Ishikawa (cell line): ENCODE measurements at regions not wholly inside any gene's neighbourhood (a gene's known extent, or its start where the extent isn't known, plus 50 kb on each side); places are given as distances from the start of the nearest gene placed in this dataset.

Experiments
- CEBPB ChIP-seq: IDR thresholded peaks from 2 replicates; pipeline ENCODE4 v1.6.1; 2012
- CREB1 ChIP-seq: IDR thresholded peaks from 2 replicates; pipeline ENCODE4 v1.6.1; 2012; ENCODE audit warnings: low read depth
- EGR1 ChIP-seq: IDR thresholded peaks from 2 replicates; pipeline ENCODE4 v1.6.1; 2012
- EP300 ChIP-seq: IDR thresholded peaks from 2 replicates; pipeline ENCODE4 v1.6.1; 2012; ENCODE audit warnings: borderline replicate concordance
- FOXM1 ChIP-seq: IDR thresholded peaks from 2 replicates; pipeline ENCODE4 v1.6.1; 2012; ENCODE audit warnings: low read depth, borderline replicate concordance
- NFIC ChIP-seq: IDR thresholded peaks from 2 replicates; pipeline ENCODE4 v1.6.1; 2012
- RAD21 ChIP-seq: IDR thresholded peaks from 2 replicates; pipeline ENCODE4 v1.6.1; 2012; ENCODE audit warnings: low read depth
- TAF1 ChIP-seq: IDR thresholded peaks from 2 replicates; pipeline ENCODE4 v1.6.1; 2012; ENCODE audit warnings: low read depth, mild to moderate bottlenecking
- TCF12 ChIP-seq: IDR thresholded peaks from 2 replicates; pipeline ENCODE4 v1.6.1; 2012; ENCODE audit warnings: low read depth
- YY1 ChIP-seq: IDR thresholded peaks from 2 replicates; pipeline ENCODE4 v1.6.1; 2012; ENCODE audit warnings: low read depth
- TF ChIP-seq, protein P1 (sequence below): IDR thresholded peaks from 2 replicates; pipeline ENCODE4 v1.6.1; 2012
- TF ChIP-seq, protein P2 (sequence below): IDR thresholded peaks from 2 replicates; pipeline ENCODE4 v1.6.1; 2012
- TF ChIP-seq, protein P3 (sequence below): IDR thresholded peaks from 2 replicates; pipeline ENCODE4 v1.6.1; 2012; ENCODE audit warnings: low read depth, mild to moderate bottlenecking

DNA sequence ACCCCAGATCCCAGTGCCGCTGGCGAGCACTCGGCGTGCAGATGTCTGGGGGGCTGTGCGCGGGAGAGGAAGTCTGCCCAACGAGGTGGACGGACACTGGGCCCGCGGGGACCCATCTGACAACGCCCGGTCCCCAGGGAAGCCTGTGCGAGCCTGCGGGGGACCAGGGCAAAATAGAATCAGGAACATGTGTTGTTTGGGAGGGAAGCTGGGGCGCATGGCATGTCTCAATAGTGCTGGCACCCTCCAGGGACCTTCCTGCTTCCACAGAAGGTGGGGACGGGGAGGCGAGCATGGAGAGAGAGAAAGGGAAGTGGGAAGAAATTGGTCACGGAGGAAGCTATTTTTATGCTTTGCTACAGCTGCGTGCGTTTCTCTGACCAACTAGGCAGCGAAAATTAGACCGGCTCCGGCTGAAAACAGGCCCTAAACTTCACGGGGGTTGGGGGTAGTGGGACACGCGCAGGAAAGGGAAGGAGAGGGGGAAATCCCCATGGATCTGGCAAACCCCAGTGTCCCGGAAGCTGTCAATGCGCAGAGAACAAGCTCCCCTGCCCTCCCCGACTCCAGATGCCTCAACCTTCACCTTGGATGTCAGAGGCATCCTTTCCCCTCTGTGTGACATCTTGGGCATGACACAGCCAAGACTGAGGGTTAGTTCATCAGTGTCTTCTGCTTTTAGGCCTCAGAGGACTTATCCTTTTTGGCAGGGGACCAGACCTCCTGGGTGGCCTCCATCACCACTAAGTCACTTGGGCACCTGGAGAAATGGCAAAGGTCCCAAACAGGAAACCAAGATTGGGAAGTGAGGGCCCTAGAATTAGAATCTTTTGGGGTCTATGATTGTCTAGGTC, 169.8 kb upstream of the BCOR start:
- TF ChIP-seq TCF12 (no peak), EP300 (no peak), YY1 (no peak), CEBPB (no peak), CREB1 (no peak), TAF1 (no peak), NFIC (no peak), RAD21 (no peak), FOXM1 (no peak), EGR1 (no peak)
- TF ChIP-seq, protein P1, sequence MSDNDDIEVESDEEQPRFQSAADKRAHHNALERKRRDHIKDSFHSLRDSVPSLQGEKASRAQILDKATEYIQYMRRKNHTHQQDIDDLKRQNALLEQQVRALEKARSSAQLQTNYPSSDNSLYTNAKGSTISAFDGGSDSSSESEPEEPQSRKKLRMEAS, result no peak
- TF ChIP-seq, protein P2, sequence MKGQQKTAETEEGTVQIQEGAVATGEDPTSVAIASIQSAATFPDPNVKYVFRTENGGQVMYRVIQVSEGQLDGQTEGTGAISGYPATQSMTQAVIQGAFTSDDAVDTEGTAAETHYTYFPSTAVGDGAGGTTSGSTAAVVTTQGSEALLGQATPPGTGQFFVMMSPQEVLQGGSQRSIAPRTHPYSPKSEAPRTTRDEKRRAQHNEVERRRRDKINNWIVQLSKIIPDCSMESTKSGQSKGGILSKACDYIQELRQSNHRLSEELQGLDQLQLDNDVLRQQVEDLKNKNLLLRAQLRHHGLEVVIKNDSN, result no peak
- TF ChIP-seq, protein P3, sequence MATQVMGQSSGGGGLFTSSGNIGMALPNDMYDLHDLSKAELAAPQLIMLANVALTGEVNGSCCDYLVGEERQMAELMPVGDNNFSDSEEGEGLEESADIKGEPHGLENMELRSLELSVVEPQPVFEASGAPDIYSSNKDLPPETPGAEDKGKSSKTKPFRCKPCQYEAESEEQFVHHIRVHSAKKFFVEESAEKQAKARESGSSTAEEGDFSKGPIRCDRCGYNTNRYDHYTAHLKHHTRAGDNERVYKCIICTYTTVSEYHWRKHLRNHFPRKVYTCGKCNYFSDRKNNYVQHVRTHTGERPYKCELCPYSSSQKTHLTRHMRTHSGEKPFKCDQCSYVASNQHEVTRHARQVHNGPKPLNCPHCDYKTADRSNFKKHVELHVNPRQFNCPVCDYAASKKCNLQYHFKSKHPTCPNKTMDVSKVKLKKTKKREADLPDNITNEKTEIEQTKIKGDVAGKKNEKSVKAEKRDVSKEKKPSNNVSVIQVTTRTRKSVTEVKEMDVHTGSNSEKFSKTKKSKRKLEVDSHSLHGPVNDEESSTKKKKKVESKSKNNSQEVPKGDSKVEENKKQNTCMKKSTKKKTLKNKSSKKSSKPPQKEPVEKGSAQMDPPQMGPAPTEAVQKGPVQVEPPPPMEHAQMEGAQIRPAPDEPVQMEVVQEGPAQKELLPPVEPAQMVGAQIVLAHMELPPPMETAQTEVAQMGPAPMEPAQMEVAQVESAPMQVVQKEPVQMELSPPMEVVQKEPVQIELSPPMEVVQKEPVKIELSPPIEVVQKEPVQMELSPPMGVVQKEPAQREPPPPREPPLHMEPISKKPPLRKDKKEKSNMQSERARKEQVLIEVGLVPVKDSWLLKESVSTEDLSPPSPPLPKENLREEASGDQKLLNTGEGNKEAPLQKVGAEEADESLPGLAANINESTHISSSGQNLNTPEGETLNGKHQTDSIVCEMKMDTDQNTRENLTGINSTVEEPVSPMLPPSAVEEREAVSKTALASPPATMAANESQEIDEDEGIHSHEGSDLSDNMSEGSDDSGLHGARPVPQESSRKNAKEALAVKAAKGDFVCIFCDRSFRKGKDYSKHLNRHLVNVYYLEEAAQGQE, result no peak
